ENCODE measurements at regions not wholly inside any gene's neighbourhood (a gene's known extent, or its start where the extent isn't known, plus 50 kb on each side); places are given as distances from the start of the nearest gene placed in this dataset.
"Not testable (repeated sequence)": the region's sequence is repeated elsewhere in the genome, so short reads cannot be mapped to it uniquely, and the experiment has no call there.

GRCh38 chr1:20409971-20410370 is 76.0 kb downstream of the CAMK2N1 start:
- Histone ChIP-seq H3K36me3 (replicated peaks in 1 of 2; ENCODE audit: control extremely low read depth in 1 of 2, control insufficient read depth in 1 of 2, extremely low read depth in 1 of 2, insufficient read depth in 2 of 2, low read length in 1 of 2) (no peaks in the 10 kb centered on the region), H3K27ac (ENCODE audit: low read length in 2 of 2) (no peak overlapping the region), H3K4me2 (replicated peaks; ENCODE audit: low read depth, low read length, poor library complexity, severe bottlenecking) (no peak overlapping the region), H3K9ac (ENCODE audit: low read length) (no peak overlapping the region), H3K79me2 (ENCODE audit: control insufficient read depth, insufficient read depth, low read length) (no peaks in the 10 kb centered on the region), H4K20me1 (ENCODE audit: control insufficient read depth, insufficient read depth, low read length, poor library complexity, severe bottlenecking) (no peaks in the 10 kb centered on the region), H3K4me3 (ENCODE audit: control extremely low read depth in 1 of 5, extremely low read depth in 1 of 5, insufficient read depth in 1 of 5, low read depth in 2 of 5, low read length in 4 of 5) (no peak overlapping the region), H3K4me1 (ENCODE audit: control insufficient read depth in 2 of 2, insufficient read depth in 2 of 2, low read length in 2 of 2) (peaks cover 15 to 23% of the 10 kb centered on the region in 2 donors), H3K9me3 (ENCODE audit: control extremely low read depth in 1 of 3, control insufficient read depth in 2 of 3, insufficient read depth in 1 of 3, low read length in 2 of 3) (no peaks in the 10 kb centered on the region), H3K27me3 (replicated peaks in 1 of 4; ENCODE audit: control extremely low read depth in 1 of 4, control insufficient read depth in 3 of 4, insufficient read depth in 4 of 4, low read length in 3 of 4) (peaks cover 0 to 3% (median 0%) of the 10 kb centered on the region in 4 experiments), H2AFZ (ENCODE audit: insufficient read depth, low read depth, low read length, poor library complexity, severe bottlenecking) (no peak overlapping the region)
- ChIA-PET POLR2A (no interaction called here), CTCF (interaction anchor here (1.0 kb wide), 1 partner anchor 19 kb away, joined by 3 read pairs; no protein-coding TSS in a partner anchor)
- Mint-ChIP-seq H3K9me3 (ENCODE audit: insufficient read depth) (peaks cover 3% of the 10 kb centered on the region), H3K27ac (no peak overlapping the region), H3K4me3 (no peak overlapping the region), H3K27me3 (peaks cover 19% of the 10 kb centered on the region), H3K4me1 (peaks cover 27% of the 10 kb centered on the region)
- WGBS (ENCODE audit: insufficient coverage), result 77% methylated on average over 6 of the region's 8 CpGs
- intact Hi-C loops (cut with micrococcal nuclease), result no loop called here
- DNase-seq (no peak), ATAC-seq (ENCODE audit: low read depth) (no peak)
- no peak for TF ChIP-seq EZH2 (IDR thresholded peaks at IDR 0.05; ENCODE audit: borderline replicate concordance, insufficient read depth, low read depth, low read length, poor library complexity, severe bottlenecking)
- no peak for TF ChIP-seq CTCF (IDR thresholded peaks at IDR 0.05)

DNA sequence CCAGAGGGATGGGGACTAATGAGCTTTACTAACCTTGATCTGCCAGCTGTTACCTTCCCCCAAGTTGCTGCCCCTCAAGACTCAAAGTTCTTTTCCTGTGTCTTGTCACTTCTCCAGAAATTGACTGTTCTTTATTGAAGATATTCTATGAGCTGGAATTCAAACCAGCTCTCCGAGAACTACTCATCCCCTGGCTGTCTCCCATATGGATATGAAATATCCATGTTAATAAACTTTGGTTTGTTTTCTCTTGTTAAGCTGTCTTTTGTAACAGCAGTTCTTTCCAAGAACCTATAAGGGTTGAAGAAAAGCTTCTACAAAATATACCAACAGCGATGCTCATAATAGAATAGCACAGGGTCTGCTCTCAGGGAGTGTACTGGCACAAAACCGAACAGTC is 77.0 kb downstream of the CAMK2N1 start:
- no peak overlapping the region for H3K9ac ChIP-seq (ENCODE audit: low read length)
- peaks cover 3% of the 10 kb centered on the region for H3K9me3 Mint-ChIP-seq (ENCODE audit: insufficient read depth)
- H3K9me3 ChIP-seq (ENCODE audit: control extremely low read depth in 1 of 3, control insufficient read depth in 2 of 3, insufficient read depth in 1 of 3, low read length in 2 of 3), result no peaks in the 10 kb centered on the region
- H3K27ac ChIP-seq (ENCODE audit: low read length in 2 of 2), result no peak overlapping the region
- H3K4me1 ChIP-seq (ENCODE audit: control insufficient read depth in 2 of 2, insufficient read depth in 2 of 2, low read length in 2 of 2), result peaks cover 23 to 33% of the 10 kb centered on the region in 2 donors
- H3K4me2 ChIP-seq (replicated peaks; ENCODE audit: low read depth, low read length, poor library complexity, severe bottlenecking), result no peak overlapping the region
- no peak for ATAC-seq (ENCODE audit: low read depth)
- intact Hi-C loops (cut with micrococcal nuclease), result no loop called here
- H2AFZ ChIP-seq (ENCODE audit: insufficient read depth, low read depth, low read length, poor library complexity, severe bottlenecking), result no peak overlapping the region
- H3K27me3 ChIP-seq (replicated peaks in 1 of 4; ENCODE audit: control extremely low read depth in 1 of 4, control insufficient read depth in 3 of 4, insufficient read depth in 4 of 4, low read length in 3 of 4), result peaks cover 0 to 12% (median 3%) of the 10 kb centered on the region in 4 experiments
- no peak overlapping the region for H3K4me3 ChIP-seq (ENCODE audit: control extremely low read depth in 1 of 5, extremely low read depth in 1 of 5, insufficient read depth in 1 of 5, low read depth in 2 of 5, low read length in 4 of 5)
- H3K79me2 ChIP-seq (ENCODE audit: control insufficient read depth, insufficient read depth, low read length), result no peaks in the 10 kb centered on the region
- no peaks in the 10 kb centered on the region for H3K36me3 ChIP-seq (replicated peaks in 1 of 2; ENCODE audit: control extremely low read depth in 1 of 2, control insufficient read depth in 1 of 2, extremely low read depth in 1 of 2, insufficient read depth in 2 of 2, low read length in 1 of 2)
- H3K27ac Mint-ChIP-seq, result no peak overlapping the region
- no peak for DNase-seq
- POLR2A ChIA-PET, result no interaction called here
- CTCF ChIA-PET, result no interaction called here
- peaks cover 22% of the 10 kb centered on the region for H3K27me3 Mint-ChIP-seq
- 94% methylated on average over 2 of the region's 3 CpGs for WGBS (ENCODE audit: insufficient coverage)
- H3K4me1 Mint-ChIP-seq, result peaks cover 34% of the 10 kb centered on the region
- TF ChIP-seq CTCF (IDR thresholded peaks at IDR 0.05) (no peak), EZH2 (IDR thresholded peaks at IDR 0.05; ENCODE audit: borderline replicate concordance, insufficient read depth, low read depth, low read length, poor library complexity, severe bottlenecking) (no peak)
- H4K20me1 ChIP-seq (ENCODE audit: control insufficient read depth, insufficient read depth, low read length, poor library complexity, severe bottlenecking), result no peaks in the 10 kb centered on the region
- H3K4me3 Mint-ChIP-seq, result no peak overlapping the region

DNA sequence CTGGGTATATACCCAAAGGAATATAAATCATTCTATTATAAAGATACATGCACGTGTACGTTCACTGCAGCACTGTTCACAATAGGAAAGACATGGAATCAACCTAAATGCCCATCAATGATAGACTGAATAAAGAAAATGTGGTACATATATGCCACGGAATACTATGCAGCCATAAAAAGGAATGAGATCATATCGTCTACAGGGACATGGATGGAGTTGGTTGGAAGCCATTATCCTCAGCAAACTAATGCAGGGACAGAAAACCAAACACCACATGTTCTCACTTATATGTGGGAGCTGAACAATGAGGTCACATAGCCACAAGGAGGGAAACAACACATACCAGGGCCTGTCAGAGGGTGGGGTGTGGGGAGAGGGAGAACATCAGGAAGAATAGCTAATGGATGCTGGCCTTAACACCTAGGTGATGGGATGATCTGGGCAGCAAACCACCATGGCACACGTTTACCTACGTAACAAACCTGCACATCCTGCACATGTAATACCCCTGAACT is 77.8 kb downstream of the CAMK2N1 start:
- H3K4me2 ChIP-seq (replicated peaks; ENCODE audit: low read depth, low read length, poor library complexity, severe bottlenecking); POLR2A ChIA-PET; H3K9me3 ChIP-seq (ENCODE audit: control extremely low read depth in 1 of 3, control insufficient read depth in 2 of 3, insufficient read depth in 1 of 3, low read length in 2 of 3); H3K4me3 ChIP-seq (ENCODE audit: control extremely low read depth in 1 of 5, extremely low read depth in 1 of 5, insufficient read depth in 1 of 5, low read depth in 2 of 5, low read length in 4 of 5); H3K27ac ChIP-seq (ENCODE audit: low read length in 2 of 2); H3K79me2 ChIP-seq (ENCODE audit: control insufficient read depth, insufficient read depth, low read length); CTCF ChIA-PET; H3K9ac ChIP-seq (ENCODE audit: low read length); H4K20me1 ChIP-seq (ENCODE audit: control insufficient read depth, insufficient read depth, low read length, poor library complexity, severe bottlenecking); intact Hi-C loops (cut with micrococcal nuclease); H3K9me3 Mint-ChIP-seq (ENCODE audit: insufficient read depth); ATAC-seq (ENCODE audit: low read depth); DNase-seq; H3K27ac Mint-ChIP-seq; H2AFZ ChIP-seq (ENCODE audit: insufficient read depth, low read depth, low read length, poor library complexity, severe bottlenecking); H3K4me3 Mint-ChIP-seq; H3K36me3 ChIP-seq (replicated peaks in 1 of 2; ENCODE audit: control extremely low read depth in 1 of 2, control insufficient read depth in 1 of 2, extremely low read depth in 1 of 2, insufficient read depth in 2 of 2, low read length in 1 of 2): not testable (repeated sequence)
- WGBS (ENCODE audit: insufficient coverage), result no CpG with 5 or more reads among the region's 6 CpGs
- H3K27me3 ChIP-seq (replicated peaks in 1 of 4; ENCODE audit: control extremely low read depth in 1 of 4, control insufficient read depth in 3 of 4, insufficient read depth in 4 of 4, low read length in 3 of 4), result peaks cover 0 to 18% (median 4%) of the 10 kb centered on the region in 4 experiments
- peaks cover 30 to 41% of the 10 kb centered on the region in 2 donors for H3K4me1 ChIP-seq (ENCODE audit: control insufficient read depth in 2 of 2, insufficient read depth in 2 of 2, low read length in 2 of 2)
- Mint-ChIP-seq H3K27me3 (peaks cover 24% of the 10 kb centered on the region), H3K4me1 (peaks cover 39% of the 10 kb centered on the region)
